ENCODE measurements at regions not wholly inside any gene's neighbourhood (a gene's known extent, or its start where the extent isn't known, plus 50 kb on each side); places are given as distances from the start of the nearest gene placed in this dataset.
"Not testable (repeated sequence)": the region's sequence is repeated elsewhere in the genome, so short reads cannot be mapped to it uniquely, and the experiment has no call there.

DNA sequence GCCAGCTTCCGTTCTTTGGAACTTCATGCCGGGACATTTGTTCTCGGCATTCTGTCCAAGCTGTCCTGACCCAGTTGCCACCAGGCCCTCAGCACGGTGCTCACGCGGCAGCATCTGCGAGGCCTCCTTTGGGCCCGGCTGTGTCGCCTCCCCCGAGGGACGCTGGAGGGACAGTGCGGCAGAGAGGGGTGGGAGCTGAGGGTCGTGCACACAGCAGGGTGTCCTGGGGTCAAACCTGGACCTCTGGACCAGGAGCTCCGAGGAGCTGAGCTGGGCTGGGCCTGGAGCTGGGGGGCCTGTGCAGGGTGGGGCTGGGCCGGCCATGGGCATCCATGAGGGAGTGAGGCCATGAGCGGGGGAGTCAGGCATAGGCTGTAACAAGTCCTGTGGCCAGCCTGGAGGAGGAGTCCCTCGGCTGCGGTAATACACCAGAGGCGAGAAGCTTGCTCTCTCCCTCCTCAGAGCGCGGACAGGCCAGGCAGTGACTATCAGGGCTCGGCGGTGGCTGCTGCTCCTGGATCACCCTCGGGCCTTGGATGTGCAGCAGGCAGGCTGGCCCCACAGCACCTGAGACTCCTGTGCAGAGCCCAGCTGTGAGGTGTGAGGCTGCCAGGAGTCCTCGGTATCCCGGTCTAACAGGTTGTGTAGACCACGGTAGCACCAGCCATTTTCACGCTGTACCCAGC lies 130.2 kb downstream of the IGLL1 start:
- H3K27ac ChIP-seq; H3K36me3 ChIP-seq; H3K4me1 ChIP-seq (replicated peaks); H3K9me3 ChIP-seq (replicated peaks); H3K4me3 ChIP-seq; H3K27me3 ChIP-seq (replicated peaks); DNase-seq (ENCODE audit: low read depth in 1 of 2, low spot score in 2 of 2): not testable (repeated sequence)

DNA sequence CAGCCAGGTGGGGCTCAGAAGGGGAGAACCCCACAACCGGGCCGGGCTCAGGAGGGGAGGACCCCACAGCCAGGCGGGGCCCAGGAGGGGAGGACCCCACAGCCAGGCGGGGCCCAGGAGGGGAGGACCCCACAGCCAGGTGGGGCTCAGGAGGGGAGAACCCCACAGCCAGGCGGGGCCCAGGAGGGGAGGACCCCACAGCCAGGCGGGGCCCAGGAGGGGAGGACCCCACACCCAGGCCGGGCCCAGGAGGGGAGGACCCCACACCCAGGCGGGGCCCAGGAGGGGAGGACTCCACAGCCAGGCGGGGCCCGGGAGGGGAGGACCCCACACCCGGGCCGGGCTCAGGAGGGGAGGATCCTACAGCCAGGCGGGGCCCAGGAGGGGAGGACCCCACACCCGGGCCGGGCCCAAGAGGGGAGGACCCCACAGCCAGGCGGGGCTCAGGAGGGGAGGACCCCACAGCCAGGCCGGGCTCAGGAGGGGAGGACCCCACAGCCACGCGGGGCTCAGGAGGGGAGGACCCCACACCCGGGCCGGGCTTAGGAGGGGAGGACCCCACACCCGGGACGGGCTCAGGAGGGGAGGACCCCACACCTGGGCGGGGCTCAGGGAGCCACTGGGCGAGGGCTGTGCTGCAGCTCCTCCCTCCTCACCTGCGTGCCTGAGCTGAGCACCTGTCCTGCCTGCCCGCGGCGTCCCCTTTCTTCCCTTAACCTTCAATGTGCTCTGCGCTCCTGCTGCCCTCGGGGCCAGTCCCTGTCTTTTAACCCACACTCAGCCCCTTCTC lies 131.4 kb downstream of the IGLL1 start:
- not testable (repeated sequence) for H3K36me3 ChIP-seq; H3K4me3 ChIP-seq; H3K4me1 ChIP-seq (replicated peaks); DNase-seq (ENCODE audit: low read depth in 1 of 2, low spot score in 2 of 2); H3K9me3 ChIP-seq (replicated peaks); H3K27me3 ChIP-seq (replicated peaks); H3K27ac ChIP-seq

DNA sequence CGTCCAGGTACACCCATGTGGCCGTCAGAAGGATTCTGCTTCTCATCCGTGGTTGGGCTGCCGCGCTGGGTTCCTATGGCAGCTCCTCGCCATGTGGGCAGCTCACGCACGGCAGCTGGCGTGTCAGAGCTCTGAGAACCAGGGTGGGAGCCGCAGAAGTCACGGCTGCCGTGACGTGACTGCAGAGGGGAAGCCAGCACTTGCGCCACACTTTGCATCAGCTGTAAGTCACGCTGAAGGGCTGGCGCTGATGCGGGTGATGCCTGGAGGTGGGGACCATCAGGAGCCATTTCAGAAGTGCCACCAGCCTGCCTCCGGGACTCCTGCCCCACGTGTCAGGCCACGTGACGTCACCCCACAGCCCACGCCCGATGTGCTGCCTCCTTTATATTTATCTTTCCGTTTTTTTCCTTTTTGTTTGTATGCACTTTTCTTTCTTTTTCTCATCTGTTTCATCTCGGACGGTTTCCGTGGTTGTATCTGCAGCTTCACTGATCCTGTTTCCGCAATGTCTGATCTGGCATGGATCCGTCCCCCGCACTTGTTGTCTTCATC lies 133.2 kb downstream of the IGLL1 start:
- Histone ChIP-seq H3K4me1 (replicated peaks) (no peaks in the 10 kb centered on the region), H3K27ac (no peak overlapping the region), H3K27me3 (replicated peaks) (0 out of 2 replicates have a peak, but pooled peaks cover 3% of the 10 kb centered on the region), H3K36me3 (no peaks in the 10 kb centered on the region), H3K9me3 (replicated peaks) (no peaks in the 10 kb centered on the region), H3K4me3 (no peak overlapping the region)
- DNase-seq (ENCODE audit: low read depth in 1 of 2, low spot score in 2 of 2): no peak

DNA sequence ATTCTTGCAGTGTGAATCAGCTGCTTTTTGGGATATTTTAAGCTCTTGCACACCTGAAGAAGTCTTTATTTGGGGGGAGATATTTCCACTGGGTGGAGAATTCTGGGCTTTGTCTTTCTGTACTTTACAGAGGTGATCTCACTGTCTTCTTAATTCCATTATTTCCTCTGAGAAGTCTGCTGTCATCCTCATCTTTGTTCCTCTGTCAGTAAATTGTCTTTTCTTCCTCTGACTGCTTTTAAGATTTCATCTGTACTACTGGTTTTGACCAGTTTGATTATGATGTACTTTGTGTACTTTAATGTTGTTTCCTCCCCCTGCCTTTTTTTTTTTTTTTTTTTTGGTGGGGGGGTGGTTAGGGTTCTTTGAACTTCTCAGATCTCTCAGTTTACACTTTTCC lies 133.9 kb downstream of the IGLL1 start:
- not testable (repeated sequence) for DNase-seq (ENCODE audit: low read depth in 1 of 2, low spot score in 2 of 2); H3K4me3 ChIP-seq; H3K4me1 ChIP-seq (replicated peaks); H3K27me3 ChIP-seq (replicated peaks); H3K36me3 ChIP-seq; H3K27ac ChIP-seq; H3K9me3 ChIP-seq (replicated peaks)

DNA sequence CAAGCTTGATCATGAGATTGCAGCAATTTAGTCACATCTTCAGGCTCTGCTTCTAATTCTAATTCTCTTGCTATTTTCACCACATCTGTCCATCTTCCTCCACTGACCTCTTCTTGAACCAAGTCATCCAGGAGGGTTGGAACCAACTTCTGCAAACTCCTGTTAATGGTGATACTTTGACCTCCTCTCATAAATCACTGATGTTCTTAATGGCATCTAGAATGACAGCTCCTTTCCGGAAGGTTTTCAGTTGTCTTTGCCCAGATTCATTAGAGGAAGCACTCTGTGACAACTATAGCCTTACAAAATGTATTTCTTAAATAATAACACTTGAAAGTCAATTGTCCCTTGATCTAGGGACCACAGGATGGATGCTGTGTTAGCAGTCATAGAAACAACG lies 136.2 kb downstream of the IGLL1 start:
- not testable (repeated sequence) for H3K27ac ChIP-seq; H3K9me3 ChIP-seq (replicated peaks); H3K4me3 ChIP-seq; H3K4me1 ChIP-seq (replicated peaks); H3K27me3 ChIP-seq (replicated peaks); DNase-seq (ENCODE audit: low read depth in 1 of 2, low spot score in 2 of 2); H3K36me3 ChIP-seq

DNA sequence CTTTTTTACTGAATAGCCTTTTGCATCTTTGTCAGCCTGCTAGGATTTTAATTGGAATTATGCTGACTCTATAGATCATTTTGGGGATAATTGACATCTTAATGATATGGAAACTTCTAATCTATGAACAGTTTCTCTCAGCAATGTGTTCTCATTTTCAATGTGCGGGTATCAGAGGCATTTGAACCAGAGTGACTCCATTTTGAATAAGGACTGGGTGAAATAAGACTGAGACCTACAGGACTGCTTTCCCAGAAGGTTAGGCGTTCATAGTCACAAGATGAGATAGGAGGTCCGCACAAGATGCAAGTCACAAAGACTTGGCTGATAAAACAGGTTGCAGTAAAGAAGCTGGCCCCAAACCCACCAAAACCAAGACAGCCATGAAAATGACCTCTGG lies 140.5 kb downstream of the IGLL1 start:
- not testable (repeated sequence) for H3K36me3 ChIP-seq; H3K9me3 ChIP-seq (replicated peaks); DNase-seq (ENCODE audit: low read depth in 1 of 2, low spot score in 2 of 2); H3K4me3 ChIP-seq; H3K27me3 ChIP-seq (replicated peaks); H3K4me1 ChIP-seq (replicated peaks); H3K27ac ChIP-seq

DNA sequence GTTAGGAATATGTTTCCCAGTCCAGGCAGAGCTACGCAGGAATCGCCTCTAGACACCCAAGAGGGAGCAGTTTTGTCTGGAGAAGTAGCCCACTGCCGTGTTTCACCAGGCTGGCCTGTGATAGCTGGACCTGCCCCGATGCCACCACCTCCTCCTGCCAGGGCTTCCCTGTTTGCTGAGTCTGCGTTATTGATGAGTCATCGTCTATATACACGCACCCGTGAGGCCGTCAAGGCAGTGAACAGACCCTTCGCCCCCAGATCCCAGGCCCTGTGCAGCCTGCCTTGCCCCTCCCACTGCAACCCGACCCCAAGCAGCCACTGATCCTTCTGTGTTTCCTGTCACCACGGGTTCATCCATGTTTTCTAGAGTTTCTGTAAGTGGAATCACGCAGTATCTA lies 141.9 kb downstream of the IGLL1 start:
- H3K27ac ChIP-seq: no peak overlapping the region
- no peak overlapping the region for H3K4me3 ChIP-seq
- no peaks in the 10 kb centered on the region for H3K36me3 ChIP-seq
- no peaks in the 10 kb centered on the region for H3K4me1 ChIP-seq (replicated peaks)
- DNase-seq (ENCODE audit: low read depth in 1 of 2, low spot score in 2 of 2): no peak
- no peaks in the 10 kb centered on the region for H3K27me3 ChIP-seq (replicated peaks)
- H3K9me3 ChIP-seq (replicated peaks): no peaks in the 10 kb centered on the region

DNA sequence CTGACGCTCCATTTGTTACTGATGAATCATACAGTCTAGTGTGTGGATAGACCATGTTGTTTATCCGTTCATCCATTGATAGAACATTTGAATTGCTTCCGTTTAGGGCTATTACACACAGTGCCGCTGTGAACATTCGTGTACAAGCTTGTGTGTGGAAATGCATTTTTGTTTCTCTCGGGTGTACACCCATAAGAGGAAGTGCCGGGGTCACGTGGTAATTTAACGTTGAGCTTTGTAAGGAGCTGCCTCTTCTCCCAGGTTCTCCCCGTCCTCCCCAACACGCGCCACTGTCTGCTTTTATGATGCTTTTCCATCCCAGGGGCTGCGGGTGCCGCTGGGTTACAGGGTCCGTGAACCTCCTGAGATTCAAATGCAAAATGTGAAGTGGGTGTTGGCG lies 142.3 kb downstream of the IGLL1 start:
- Histone ChIP-seq H3K36me3 (no peaks in the 10 kb centered on the region), H3K27me3 (replicated peaks) (no peaks in the 10 kb centered on the region), H3K4me3 (no peak overlapping the region), H3K9me3 (replicated peaks) (no peaks in the 10 kb centered on the region), H3K4me1 (replicated peaks) (no peaks in the 10 kb centered on the region), H3K27ac (no peak overlapping the region)
- no peak for DNase-seq (ENCODE audit: low read depth in 1 of 2, low spot score in 2 of 2)

DNA sequence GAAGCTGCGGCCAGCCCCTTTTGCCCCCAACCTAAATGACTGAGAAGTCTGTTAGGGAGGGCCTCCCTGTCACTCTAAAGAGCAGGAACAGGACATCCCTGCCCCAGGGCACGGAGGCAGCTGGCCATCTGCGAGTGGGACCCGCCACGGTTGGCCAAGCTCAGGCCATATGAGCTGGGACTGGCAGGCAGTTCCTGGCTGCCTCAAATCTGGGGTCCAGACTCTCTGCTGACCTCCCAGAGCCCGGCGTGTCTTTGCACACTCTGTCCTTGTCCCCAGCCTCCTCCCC lies 143.0 kb downstream of the IGLL1 start:
- not testable (repeated sequence) for H3K27ac ChIP-seq

DNA sequence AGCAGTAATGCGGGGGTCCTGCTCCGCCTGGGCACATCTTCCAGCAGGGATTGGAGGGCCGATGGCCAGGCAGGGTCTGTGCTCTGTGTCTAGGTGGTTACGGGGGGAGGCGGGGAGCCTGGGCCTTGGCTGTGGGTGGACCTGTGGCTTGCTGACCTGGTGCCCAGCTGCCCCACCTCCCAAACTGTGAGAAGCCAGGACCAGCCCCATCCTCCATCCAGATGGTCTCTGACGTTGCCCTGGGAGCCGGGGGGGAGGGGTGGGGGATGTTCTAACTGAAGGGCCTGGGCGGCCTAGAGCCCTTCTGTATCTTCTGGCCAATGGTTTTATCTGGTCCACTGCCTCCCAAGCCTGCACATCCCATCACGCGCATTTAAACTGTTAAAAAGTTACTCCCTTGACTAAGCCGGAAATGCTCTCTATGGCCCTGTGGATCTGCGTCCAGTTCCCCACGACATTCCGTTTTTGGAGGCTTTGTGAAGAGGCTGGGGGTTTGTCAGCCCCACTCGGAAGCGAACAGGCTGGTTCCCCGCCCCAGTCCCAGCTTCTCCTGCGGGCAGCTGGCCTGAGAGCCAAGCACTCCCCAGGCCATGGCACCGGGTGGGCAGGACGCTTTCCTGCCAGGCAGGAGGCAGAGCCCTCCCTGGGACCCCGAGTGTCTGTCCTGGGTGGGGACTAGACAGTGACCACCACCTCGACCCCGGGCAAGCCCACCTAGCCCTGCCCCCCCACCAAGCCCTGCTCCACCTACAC lies 143.6 kb downstream of the IGLL1 start:
- not testable (repeated sequence) for H3K36me3 ChIP-seq; H3K27me3 ChIP-seq (replicated peaks); H3K9me3 ChIP-seq (replicated peaks); H3K27ac ChIP-seq; DNase-seq (ENCODE audit: low read depth in 1 of 2, low spot score in 2 of 2); H3K4me1 ChIP-seq (replicated peaks); H3K4me3 ChIP-seq

More for the DNA sequence above, 143.0 kb downstream of the IGLL1 start:
- not testable (repeated sequence) for H3K36me3 ChIP-seq; H3K4me1 ChIP-seq (replicated peaks); H3K27me3 ChIP-seq (replicated peaks); H3K9me3 ChIP-seq (replicated peaks); H3K4me3 ChIP-seq; DNase-seq (ENCODE audit: low read depth in 1 of 2, low spot score in 2 of 2)

DNA sequence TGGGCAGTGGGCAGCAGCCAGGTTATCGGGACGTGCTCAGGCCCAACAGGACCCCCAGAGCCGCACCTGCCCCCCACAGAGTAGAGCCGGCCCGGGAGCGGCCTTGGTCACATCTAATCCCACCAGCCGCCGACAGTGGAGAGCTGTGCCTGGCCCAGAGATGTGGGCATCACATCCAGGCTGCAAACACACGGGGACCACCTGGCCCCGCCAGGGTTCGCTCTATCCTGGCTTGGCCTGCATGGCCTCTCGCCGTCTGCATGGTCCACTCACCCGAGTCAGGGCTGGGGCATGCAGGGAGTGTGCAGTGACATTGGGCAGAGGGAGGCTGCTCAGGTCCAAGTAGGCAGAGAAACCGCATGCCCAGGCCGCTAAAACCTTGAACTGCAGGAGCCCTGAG lies 144.9 kb downstream of the IGLL1 start:
- not testable (repeated sequence) for H3K4me1 ChIP-seq (replicated peaks); H3K36me3 ChIP-seq

DNA sequence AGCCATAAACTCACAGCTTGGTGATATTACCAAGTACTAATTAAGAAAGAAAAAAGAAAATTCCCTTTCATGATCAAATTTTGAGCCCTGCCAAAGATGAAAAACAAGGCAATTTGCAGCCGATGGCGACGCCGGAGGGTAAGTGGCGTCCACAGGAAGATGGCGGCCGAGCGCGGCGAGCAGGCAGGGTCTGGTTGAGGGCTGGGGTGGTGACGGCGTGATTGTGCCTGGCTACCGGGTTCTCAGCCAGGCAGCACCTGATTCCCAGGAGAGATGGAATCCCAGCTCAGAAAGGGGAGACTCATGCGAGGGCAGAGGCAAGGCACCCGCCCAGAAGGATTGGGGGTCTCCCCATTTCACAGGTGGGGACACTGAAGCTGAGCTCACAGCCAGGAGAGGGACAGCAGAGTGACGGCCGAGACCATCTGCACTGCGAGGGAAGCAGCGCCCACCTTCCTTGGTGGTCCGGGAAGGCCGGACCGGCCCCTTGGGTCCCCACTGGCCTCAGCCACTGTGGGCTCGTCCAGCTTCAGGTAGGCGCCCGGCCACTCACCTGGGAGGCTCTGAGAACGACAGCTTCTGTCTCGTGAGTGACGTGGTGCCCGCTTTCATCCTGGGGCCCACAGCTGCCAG lies 145.8 kb downstream of the IGLL1 start:
- not testable (repeated sequence) for DNase-seq (ENCODE audit: low read depth in 1 of 2, low spot score in 2 of 2); H3K36me3 ChIP-seq; H3K27ac ChIP-seq; H3K4me1 ChIP-seq (replicated peaks); H3K4me3 ChIP-seq; H3K9me3 ChIP-seq (replicated peaks); H3K27me3 ChIP-seq (replicated peaks)

More for the DNA sequence above, 144.9 kb downstream of the IGLL1 start:
- not testable (repeated sequence) for DNase-seq (ENCODE audit: low read depth in 1 of 2, low spot score in 2 of 2); H3K4me3 ChIP-seq; H3K27me3 ChIP-seq (replicated peaks); H3K9me3 ChIP-seq (replicated peaks); H3K27ac ChIP-seq

DNA sequence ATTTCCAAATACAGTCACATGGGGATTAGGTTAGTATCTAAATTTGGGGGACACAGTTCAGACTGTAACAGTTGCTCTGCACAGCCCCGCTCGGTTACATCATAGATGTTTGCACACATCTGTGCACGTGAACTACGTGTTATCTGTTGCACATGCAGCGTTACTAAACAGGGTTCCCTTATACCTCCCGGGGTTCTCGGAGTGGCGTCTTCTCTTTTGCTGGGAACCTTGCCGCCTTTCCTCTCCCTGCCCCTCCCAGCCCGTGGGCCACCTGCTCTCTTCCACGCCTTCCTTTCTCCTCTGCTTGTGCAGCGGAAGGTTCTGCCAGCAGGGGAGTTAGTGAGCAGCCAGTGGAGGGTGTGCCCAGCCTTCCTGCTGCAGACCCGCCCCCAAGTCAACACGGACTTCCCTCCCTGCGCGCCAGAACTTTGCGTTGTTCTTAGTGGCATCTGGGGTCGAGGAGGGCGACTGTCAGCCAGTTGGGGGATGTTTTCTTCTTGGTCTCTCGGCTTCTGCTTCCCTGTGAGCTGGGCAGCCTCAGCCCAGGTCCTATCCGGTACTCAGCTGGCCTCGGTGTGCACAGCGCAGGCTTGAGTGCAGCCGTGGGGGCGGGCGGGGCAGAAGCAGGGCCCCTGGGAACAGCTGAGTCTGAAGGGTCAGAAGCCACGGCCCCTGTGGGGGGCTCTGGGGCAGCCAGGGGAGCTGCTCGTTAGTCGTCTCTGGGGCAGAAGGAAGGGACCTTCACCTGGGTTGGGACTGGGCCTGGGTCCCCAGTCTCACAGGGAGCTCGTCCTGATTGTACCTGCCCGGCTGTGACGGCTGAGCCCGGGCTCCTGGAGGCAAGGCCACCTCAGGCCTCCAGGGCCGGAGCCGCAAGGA lies 146.7 kb downstream of the IGLL1 start:
- not testable (repeated sequence) for H3K27ac ChIP-seq; DNase-seq (ENCODE audit: low read depth in 1 of 2, low spot score in 2 of 2); H3K4me1 ChIP-seq (replicated peaks); H3K9me3 ChIP-seq (replicated peaks); H3K27me3 ChIP-seq (replicated peaks); H3K4me3 ChIP-seq; H3K36me3 ChIP-seq
